ENCODE measurements at regions not wholly inside any gene's neighbourhood (a gene's known extent, or its start where the extent isn't known, plus 50 kb on each side); places are given as distances from the start of the nearest gene placed in this dataset.
"Not testable (repeated sequence)": the region's sequence is repeated elsewhere in the genome, so short reads cannot be mapped to it uniquely, and the experiment has no call there.

- H3K36me3 ChIP-seq (ENCODE audit: control insufficient read depth, insufficient read depth, low read length): no peaks in the 10 kb centered on the region
- H3K27me3 ChIP-seq (ENCODE audit: control insufficient read depth, insufficient read depth, low read length): peaks cover 3% of the 10 kb centered on the region
- H3K4me3 ChIP-seq (ENCODE audit: low read length): no peak overlapping the region
- H3K4me1 ChIP-seq (ENCODE audit: control insufficient read depth, insufficient read depth, low read length): peaks cover 2% of the 10 kb centered on the region
- H3K27ac ChIP-seq (ENCODE audit: low read depth, low read length): no peak overlapping the region
- H3K9ac ChIP-seq (ENCODE audit: low read length): no peak overlapping the region
Observed at GRCh38 chr1:212514056-212514614, 81.4 kb downstream of the NENF start.

DNA sequence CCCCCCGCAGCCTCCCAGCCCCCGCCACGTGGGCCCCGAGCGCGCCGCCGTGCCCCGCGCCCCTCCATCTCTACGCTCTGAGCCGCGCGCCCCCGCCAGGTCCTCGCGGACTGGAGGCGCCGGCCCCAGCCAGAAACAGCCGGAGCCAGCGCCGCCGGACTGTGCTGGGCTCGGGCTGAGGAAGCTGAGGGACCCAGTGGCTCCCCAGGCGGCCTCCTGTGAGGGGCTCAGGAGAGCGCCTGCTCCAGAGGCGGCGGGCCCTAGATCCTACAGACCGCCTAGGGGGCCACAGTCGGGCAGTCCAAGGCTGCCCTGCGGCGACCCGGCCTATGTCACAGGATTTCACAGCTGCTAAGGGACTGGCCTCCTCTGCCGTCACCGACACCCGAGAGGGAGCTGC is 82.1 kb downstream of the NENF start:
- H3K27ac ChIP-seq (ENCODE audit: low read depth, low read length): no peak overlapping the region
- peak overlapping the region; percentile 31 for H3K4me3 ChIP-seq (ENCODE audit: low read length)
- H3K9ac ChIP-seq (ENCODE audit: low read length): no peak overlapping the region
- H3K4me1 ChIP-seq (ENCODE audit: control insufficient read depth, insufficient read depth, low read length): peaks cover 2% of the 10 kb centered on the region
- H3K36me3 ChIP-seq (ENCODE audit: control insufficient read depth, insufficient read depth, low read length): no peaks in the 10 kb centered on the region
- peaks cover 3% of the 10 kb centered on the region for H3K27me3 ChIP-seq (ENCODE audit: control insufficient read depth, insufficient read depth, low read length)

DNA sequence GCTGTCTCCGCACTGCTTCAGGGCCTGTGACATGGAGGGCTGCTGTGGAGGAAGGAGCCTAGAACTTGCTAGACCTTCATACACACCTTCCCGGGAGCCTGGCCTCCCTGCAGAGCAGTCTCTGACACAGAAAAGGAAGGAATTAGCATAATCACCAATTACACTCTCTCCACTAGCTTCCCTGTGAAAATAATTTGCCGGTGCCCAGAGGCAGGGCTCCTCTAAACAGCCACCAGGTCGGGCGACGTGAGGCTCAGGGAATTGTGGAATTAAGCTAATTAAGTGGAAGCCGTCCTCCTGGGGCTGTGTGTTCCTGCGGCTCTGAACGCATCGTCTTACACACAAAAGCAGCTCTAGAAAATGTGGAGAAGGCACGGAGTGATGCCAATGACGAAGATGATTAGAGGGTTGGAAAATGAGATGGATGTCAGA is 82.6 kb downstream of the NENF start:
- Histone ChIP-seq H3K9ac (ENCODE audit: low read length) (no peak overlapping the region), H3K36me3 (ENCODE audit: control insufficient read depth, insufficient read depth, low read length) (no peaks in the 10 kb centered on the region), H3K27ac (ENCODE audit: low read depth, low read length) (no peak overlapping the region), H3K27me3 (ENCODE audit: control insufficient read depth, insufficient read depth, low read length) (peaks cover 3% of the 10 kb centered on the region), H3K4me1 (ENCODE audit: control insufficient read depth, insufficient read depth, low read length) (peaks cover 2% of the 10 kb centered on the region), H3K4me3 (ENCODE audit: low read length) (no peak overlapping the region)

DNA sequence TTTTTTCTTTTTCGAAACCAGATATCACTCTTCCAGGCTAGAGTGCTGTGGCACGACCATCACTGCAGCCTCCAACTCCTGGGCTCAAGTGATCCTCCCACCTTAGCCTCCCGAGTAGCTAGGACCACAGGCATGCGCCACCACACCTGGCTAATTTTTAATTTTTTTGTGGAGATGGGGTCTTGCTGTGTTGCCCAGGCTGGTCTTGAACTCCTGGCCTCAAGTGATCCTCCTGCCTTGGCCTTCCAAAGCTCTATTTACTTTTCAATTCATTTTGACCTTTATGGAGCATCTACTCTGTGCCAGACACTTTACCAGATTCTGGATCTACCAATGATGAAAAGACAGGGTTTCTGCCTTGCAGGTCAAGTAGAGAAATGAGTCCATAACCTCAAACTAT is 83.3 kb downstream of the NENF start:
- not testable (repeated sequence) for H3K4me3 ChIP-seq (ENCODE audit: low read length); H3K4me1 ChIP-seq (ENCODE audit: control insufficient read depth, insufficient read depth, low read length); H3K9ac ChIP-seq (ENCODE audit: low read length); H3K36me3 ChIP-seq (ENCODE audit: control insufficient read depth, insufficient read depth, low read length); H3K27me3 ChIP-seq (ENCODE audit: control insufficient read depth, insufficient read depth, low read length); H3K27ac ChIP-seq (ENCODE audit: low read depth, low read length)

DNA sequence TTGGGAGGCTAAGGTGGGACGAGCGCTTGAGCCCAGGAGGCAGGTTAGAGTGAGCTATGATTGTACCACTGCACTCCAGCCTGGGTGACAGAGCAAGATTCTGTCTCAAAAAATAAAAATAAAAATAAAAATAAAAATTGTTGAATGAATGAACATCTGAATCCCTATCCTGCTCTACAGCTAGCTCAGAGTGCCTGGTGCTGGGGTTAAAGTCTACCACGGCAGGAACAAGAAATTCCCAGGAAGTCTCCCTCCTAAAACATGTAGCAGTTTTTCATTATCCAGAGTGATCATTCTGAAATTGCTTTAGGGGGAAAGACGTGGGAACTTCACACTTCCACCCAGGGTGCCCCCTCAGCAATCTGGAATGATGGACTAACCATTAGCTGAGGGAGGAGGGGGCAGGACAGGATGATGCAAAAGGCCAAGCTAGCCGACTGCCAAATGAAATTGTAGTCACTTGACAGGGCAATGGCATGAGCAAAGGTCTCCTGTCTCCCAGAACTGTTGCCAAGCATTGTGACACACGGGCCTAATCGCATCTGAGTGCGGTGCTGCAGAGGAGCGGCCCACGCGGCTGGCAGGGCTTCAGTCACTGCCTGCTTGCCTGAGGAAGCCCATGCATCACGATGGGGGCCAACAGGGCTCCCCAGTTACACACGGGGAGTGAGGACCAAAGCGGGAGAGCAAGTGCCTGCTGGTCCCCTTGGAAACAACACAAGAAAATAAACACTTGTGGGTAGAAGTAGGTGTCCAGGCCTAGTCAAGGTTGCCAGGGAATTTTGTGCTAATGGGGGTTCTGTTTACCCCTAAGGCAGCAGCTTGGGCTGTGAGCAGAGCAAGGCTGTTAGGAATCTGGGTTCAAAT is 85.7 kb downstream of the NENF start:
- Histone ChIP-seq H3K27me3 (ENCODE audit: control insufficient read depth, insufficient read depth, low read length) (peaks cover 3% of the 10 kb centered on the region), H3K27ac (ENCODE audit: low read depth, low read length) (no peak overlapping the region), H3K36me3 (ENCODE audit: control insufficient read depth, insufficient read depth, low read length) (no peaks in the 10 kb centered on the region), H3K4me3 (ENCODE audit: low read length) (no peak overlapping the region), H3K4me1 (ENCODE audit: control insufficient read depth, insufficient read depth, low read length) (peaks cover 2% of the 10 kb centered on the region), H3K9ac (ENCODE audit: low read length) (no peak overlapping the region)

- H3K36me3 ChIP-seq (ENCODE audit: control insufficient read depth, insufficient read depth, low read length): no peaks in the 10 kb centered on the region
- no peak overlapping the region for H3K9ac ChIP-seq (ENCODE audit: low read length)
- H3K27me3 ChIP-seq (ENCODE audit: control insufficient read depth, insufficient read depth, low read length): no peaks in the 10 kb centered on the region
- H3K27ac ChIP-seq (ENCODE audit: low read depth, low read length): no peak overlapping the region
- H3K4me3 ChIP-seq (ENCODE audit: low read length): no peak overlapping the region
- H3K4me1 ChIP-seq (ENCODE audit: control insufficient read depth, insufficient read depth, low read length): no peaks in the 10 kb centered on the region
Observed at GRCh38 chr1:212519131-212519530, 86.4 kb downstream of the NENF start.

DNA sequence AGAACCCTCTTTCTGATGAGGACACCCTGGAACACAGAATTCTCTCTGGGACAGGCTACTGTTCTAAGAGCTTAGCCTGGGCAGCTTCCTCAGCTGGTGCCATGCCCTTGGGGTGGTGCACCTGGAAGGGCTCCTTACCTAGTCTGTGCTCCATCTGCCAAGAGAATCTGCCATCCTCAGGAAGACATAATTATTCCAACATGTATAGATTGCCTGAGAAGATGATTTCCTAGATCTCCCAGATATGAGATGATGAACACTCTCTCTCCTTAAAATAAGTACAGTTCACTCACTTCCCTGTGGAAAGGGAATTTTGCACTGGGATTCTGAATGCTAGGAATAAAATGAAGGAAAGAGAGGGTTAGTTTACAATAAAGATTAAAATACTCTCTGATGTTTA is 87.6 kb downstream of the NENF start:
- Histone ChIP-seq H3K36me3 (ENCODE audit: control insufficient read depth, insufficient read depth, low read length) (no peaks in the 10 kb centered on the region), H3K27ac (ENCODE audit: low read depth, low read length) (no peak overlapping the region), H3K27me3 (ENCODE audit: control insufficient read depth, insufficient read depth, low read length) (no peaks in the 10 kb centered on the region), H3K4me3 (ENCODE audit: low read length) (no peak overlapping the region), H3K9ac (ENCODE audit: low read length) (no peak overlapping the region), H3K4me1 (ENCODE audit: control insufficient read depth, insufficient read depth, low read length) (no peaks in the 10 kb centered on the region)

- Histone ChIP-seq H3K4me1 (ENCODE audit: control insufficient read depth, insufficient read depth, low read length) (no peaks in the 10 kb centered on the region), H3K27me3 (ENCODE audit: control insufficient read depth, insufficient read depth, low read length) (no peaks in the 10 kb centered on the region), H3K36me3 (ENCODE audit: control insufficient read depth, insufficient read depth, low read length) (no peaks in the 10 kb centered on the region), H3K27ac (ENCODE audit: low read depth, low read length) (no peak overlapping the region), H3K4me3 (ENCODE audit: low read length) (no peak overlapping the region), H3K9ac (ENCODE audit: low read length) (no peak overlapping the region)
Observed at GRCh38 chr1:212520746-212521145, 87.8 kb upstream of the ATF3 start.

DNA sequence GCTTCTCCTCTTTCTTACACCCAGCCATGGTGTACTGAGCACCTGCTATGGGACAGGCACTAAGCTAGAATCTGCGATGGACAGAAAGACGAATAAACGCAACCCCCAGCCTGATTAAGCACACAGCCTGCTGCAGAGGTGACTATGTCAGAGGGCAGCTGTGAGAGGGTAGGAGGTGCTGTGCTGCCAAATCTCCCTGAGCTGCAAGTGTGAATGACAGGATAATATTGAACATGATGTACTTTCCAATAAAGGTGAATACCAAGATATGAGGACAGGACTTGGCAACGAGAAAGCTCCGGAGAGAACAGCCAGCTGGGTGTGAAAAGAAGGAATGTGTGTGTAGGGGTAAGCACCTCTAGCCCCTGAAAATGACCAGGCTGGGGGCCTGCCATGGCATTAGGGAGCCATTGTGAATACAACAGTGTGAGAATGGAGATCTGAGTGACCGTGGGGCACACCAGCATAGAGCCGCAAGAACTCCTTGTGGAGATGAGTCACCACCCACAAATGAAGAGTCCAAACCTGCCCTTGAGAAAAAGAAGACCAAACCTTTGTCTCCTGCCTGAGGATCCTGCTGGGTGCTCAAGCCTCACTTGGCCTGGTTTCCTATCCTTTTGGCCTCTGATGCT is 83.0 kb upstream of the ATF3 start:
- no peaks in the 10 kb centered on the region for H3K36me3 ChIP-seq (ENCODE audit: control insufficient read depth, insufficient read depth, low read length)
- H3K9ac ChIP-seq (ENCODE audit: low read length): no peak overlapping the region
- no peaks in the 10 kb centered on the region for H3K4me1 ChIP-seq (ENCODE audit: control insufficient read depth, insufficient read depth, low read length)
- H3K4me3 ChIP-seq (ENCODE audit: low read length): no peak overlapping the region
- H3K27me3 ChIP-seq (ENCODE audit: control insufficient read depth, insufficient read depth, low read length): no peaks in the 10 kb centered on the region
- H3K27ac ChIP-seq (ENCODE audit: low read depth, low read length): no peak overlapping the region

GRCh38 chr1:212526111-212526491 is 82.5 kb upstream of the ATF3 start:
- H3K36me3 ChIP-seq (ENCODE audit: control insufficient read depth, insufficient read depth, low read length): no peaks in the 10 kb centered on the region
- H3K27ac ChIP-seq (ENCODE audit: low read depth, low read length): no peak overlapping the region
- H3K4me3 ChIP-seq (ENCODE audit: low read length): no peak overlapping the region
- no peaks in the 10 kb centered on the region for H3K4me1 ChIP-seq (ENCODE audit: control insufficient read depth, insufficient read depth, low read length)
- H3K27me3 ChIP-seq (ENCODE audit: control insufficient read depth, insufficient read depth, low read length): no peaks in the 10 kb centered on the region
- H3K9ac ChIP-seq (ENCODE audit: low read length): no peak overlapping the region

DNA sequence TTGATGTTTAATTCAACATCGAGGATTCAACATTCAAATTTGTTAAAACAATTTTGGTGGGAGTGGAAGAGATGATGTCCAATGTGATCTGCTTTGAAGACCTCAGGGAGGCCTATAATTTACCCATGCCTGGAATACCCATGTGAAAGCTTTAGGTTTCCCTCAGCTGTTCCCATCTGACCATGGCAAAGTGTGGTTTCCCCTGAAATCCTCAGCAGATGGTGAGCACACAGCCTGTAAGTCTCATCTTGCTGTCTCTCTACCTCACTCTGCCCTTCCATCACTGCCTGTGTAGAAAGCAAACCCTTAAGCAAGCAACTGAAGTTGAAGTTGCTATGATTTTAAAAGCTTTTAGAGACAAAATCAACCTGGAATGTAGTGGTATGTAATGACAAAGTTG is 80.1 kb upstream of the ATF3 start:
- no peak overlapping the region for H3K4me3 ChIP-seq (ENCODE audit: low read length)
- H3K27ac ChIP-seq (ENCODE audit: low read depth, low read length): no peak overlapping the region
- H3K36me3 ChIP-seq (ENCODE audit: control insufficient read depth, insufficient read depth, low read length): no peaks in the 10 kb centered on the region
- no peaks in the 10 kb centered on the region for H3K4me1 ChIP-seq (ENCODE audit: control insufficient read depth, insufficient read depth, low read length)
- no peak overlapping the region for H3K9ac ChIP-seq (ENCODE audit: low read length)
- H3K27me3 ChIP-seq (ENCODE audit: control insufficient read depth, insufficient read depth, low read length): no peaks in the 10 kb centered on the region

DNA sequence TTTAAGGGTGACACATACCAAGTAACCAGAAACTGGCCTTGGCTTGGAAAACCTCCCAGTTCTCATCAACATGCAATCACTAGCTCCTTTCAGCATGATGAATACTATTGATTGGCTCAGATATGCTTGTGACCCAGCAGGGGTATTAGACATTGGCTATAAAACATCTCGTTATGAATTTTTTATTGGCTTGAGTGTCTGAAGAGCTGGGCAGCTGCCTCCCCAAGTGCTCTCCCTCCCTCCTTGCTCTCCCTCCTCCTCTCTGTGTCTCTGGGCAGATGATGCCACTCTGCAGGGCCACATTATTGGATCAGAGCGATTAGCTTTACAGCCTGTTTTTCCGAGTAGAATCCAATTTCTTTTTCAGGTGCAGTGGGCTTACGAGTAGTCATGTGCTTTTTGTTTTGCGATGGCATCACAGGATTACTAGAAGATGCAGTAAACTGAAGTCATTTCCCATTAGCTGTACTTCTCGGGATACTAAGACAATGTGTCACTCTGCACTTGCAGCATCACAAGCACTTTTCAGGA is 79.3 kb upstream of the ATF3 start:
- Histone ChIP-seq H3K27me3 (ENCODE audit: control insufficient read depth, insufficient read depth, low read length) (no peaks in the 10 kb centered on the region), H3K4me3 (ENCODE audit: low read length) (no peak overlapping the region), H3K9ac (ENCODE audit: low read length) (no peak overlapping the region), H3K36me3 (ENCODE audit: control insufficient read depth, insufficient read depth, low read length) (no peaks in the 10 kb centered on the region), H3K27ac (ENCODE audit: low read depth, low read length) (no peak overlapping the region), H3K4me1 (ENCODE audit: control insufficient read depth, insufficient read depth, low read length) (no peaks in the 10 kb centered on the region)

Data from rectal smooth muscle tissue (tissue), 1 donor.